ENCODE measurements at regions not wholly inside any gene's neighbourhood (a gene's known extent, or its start where the extent isn't known, plus 50 kb on each side); places are given as distances from the start of the nearest gene placed in this dataset.
"Not testable (repeated sequence)": the region's sequence is repeated elsewhere in the genome, so short reads cannot be mapped to it uniquely, and the experiment has no call there.

DNA sequence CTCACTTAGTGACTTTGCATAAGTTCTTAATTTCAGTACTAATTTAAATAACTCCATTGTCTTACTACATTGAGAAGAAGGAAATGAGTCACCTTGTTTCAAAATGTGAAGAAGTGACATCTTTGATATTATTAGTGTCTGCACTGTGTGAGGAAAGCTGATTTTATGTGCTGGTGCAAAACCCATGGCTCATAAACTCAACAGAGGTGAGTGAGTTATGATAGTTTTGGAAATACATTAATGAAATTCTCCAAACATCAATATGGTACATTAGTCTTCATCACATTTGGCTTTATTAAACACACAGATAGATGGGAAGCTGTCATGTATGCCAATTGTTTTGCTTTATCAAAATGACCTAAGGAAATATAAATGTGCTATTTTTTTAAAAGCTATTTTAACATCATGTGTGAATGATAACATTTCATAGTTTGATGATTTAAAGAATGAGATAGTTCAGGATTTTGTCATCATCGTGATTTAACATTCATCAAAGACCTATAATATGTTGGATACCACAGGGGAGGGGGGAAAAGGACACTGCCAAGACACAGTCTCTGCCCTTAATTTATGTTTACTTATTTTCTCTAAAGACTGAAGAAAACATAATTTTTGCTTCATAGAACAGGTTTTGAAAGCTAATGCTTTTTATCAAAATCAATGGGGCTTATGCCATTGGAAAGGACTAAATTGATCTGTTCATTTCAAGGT, 902.3 kb upstream of the SLITRK1 start:
- no peak overlapping the region for H3K4me3 ChIP-seq (ENCODE audit: low read depth, low read length, poor library complexity, severe bottlenecking)
- H3K9me3 ChIP-seq (ENCODE audit: low read length) = no peaks in the 10 kb centered on the region
- TF ChIP-seq EZH2 (IDR thresholded peaks at IDR 0.05; ENCODE audit: borderline replicate concordance, low read length) = no peak
- TF ChIP-seq, protein P1, sequence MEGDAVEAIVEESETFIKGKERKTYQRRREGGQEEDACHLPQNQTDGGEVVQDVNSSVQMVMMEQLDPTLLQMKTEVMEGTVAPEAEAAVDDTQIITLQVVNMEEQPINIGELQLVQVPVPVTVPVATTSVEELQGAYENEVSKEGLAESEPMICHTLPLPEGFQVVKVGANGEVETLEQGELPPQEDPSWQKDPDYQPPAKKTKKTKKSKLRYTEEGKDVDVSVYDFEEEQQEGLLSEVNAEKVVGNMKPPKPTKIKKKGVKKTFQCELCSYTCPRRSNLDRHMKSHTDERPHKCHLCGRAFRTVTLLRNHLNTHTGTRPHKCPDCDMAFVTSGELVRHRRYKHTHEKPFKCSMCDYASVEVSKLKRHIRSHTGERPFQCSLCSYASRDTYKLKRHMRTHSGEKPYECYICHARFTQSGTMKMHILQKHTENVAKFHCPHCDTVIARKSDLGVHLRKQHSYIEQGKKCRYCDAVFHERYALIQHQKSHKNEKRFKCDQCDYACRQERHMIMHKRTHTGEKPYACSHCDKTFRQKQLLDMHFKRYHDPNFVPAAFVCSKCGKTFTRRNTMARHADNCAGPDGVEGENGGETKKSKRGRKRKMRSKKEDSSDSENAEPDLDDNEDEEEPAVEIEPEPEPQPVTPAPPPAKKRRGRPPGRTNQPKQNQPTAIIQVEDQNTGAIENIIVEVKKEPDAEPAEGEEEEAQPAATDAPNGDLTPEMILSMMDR (IDR thresholded peaks at IDR 0.05; ENCODE audit: low read length) = no peak
- no peaks in the 10 kb centered on the region for H3K79me2 ChIP-seq (ENCODE audit: insufficient read depth, low read length)
- no peak overlapping the region for H3K27ac ChIP-seq (ENCODE audit: low read depth, low read length, poor library complexity, severe bottlenecking)
- H3K9me2 ChIP-seq (ENCODE audit: low read depth, low read length) = no peaks in the 10 kb centered on the region
- no peak overlapping the region for H2AFZ ChIP-seq (ENCODE audit: low read length)
- H3K36me3 ChIP-seq (ENCODE audit: insufficient read depth, low read length) = no peaks in the 10 kb centered on the region
- no peak overlapping the region for H3K9ac ChIP-seq (ENCODE audit: low read length)
- H3F3A ChIP-seq (ENCODE audit: insufficient read depth, low read length) = no peaks in the 10 kb centered on the region
- H3K4me1 ChIP-seq (ENCODE audit: insufficient read depth, low read length, severe bottlenecking) = no peaks in the 10 kb centered on the region
- no peak overlapping the region for H3K4me2 ChIP-seq (ENCODE audit: low read length)
- H3K27me3 ChIP-seq (ENCODE audit: insufficient read depth, low read length) = no peaks in the 10 kb centered on the region
- H4K20me1 ChIP-seq (ENCODE audit: insufficient read depth, low read length) = no peaks in the 10 kb centered on the region

DNA sequence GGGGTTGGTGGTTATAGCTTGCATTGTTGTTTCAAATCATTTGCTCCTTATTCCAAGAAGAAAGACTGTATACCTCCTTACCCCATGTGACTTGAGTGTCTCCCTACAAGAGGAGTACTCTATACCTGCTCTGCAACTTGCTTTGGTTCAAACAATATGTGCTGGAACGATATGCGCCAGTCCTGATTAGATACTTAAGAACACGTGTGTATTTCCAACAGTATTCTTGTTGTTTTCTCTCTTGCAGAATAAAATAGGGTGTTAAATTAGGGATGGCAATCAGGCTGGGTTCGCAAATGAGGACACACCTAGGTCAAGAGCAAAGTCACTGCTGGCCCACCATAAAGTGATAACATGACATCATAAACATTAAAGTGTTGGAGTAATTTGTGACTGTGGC, 895.0 kb upstream of the SLITRK1 start:
- no peaks in the 10 kb centered on the region for H3K9me2 ChIP-seq (ENCODE audit: low read depth, low read length)
- H3K36me3 ChIP-seq (ENCODE audit: insufficient read depth, low read length) = no peaks in the 10 kb centered on the region
- no peak overlapping the region for H3K9ac ChIP-seq (ENCODE audit: low read length)
- H3K4me2 ChIP-seq (ENCODE audit: low read length) = no peak overlapping the region
- no peaks in the 10 kb centered on the region for H3K79me2 ChIP-seq (ENCODE audit: insufficient read depth, low read length)
- no peak for TF ChIP-seq EZH2 (IDR thresholded peaks at IDR 0.05; ENCODE audit: borderline replicate concordance, low read length)
- TF ChIP-seq, protein P1 (IDR thresholded peaks at IDR 0.05; ENCODE audit: low read length) = no peak
- no peaks in the 10 kb centered on the region for H3K9me3 ChIP-seq (ENCODE audit: low read length)
- no peak overlapping the region for H3K4me3 ChIP-seq (ENCODE audit: low read depth, low read length, poor library complexity, severe bottlenecking)
- no peak overlapping the region for H3K27ac ChIP-seq (ENCODE audit: low read depth, low read length, poor library complexity, severe bottlenecking)
- H4K20me1 ChIP-seq (ENCODE audit: insufficient read depth, low read length) = no peaks in the 10 kb centered on the region
- no peaks in the 10 kb centered on the region for H3K27me3 ChIP-seq (ENCODE audit: insufficient read depth, low read length)
- H3F3A ChIP-seq (ENCODE audit: insufficient read depth, low read length) = no peaks in the 10 kb centered on the region
- no peaks in the 10 kb centered on the region for H3K4me1 ChIP-seq (ENCODE audit: insufficient read depth, low read length, severe bottlenecking)
- no peak overlapping the region for H2AFZ ChIP-seq (ENCODE audit: low read length)

DNA sequence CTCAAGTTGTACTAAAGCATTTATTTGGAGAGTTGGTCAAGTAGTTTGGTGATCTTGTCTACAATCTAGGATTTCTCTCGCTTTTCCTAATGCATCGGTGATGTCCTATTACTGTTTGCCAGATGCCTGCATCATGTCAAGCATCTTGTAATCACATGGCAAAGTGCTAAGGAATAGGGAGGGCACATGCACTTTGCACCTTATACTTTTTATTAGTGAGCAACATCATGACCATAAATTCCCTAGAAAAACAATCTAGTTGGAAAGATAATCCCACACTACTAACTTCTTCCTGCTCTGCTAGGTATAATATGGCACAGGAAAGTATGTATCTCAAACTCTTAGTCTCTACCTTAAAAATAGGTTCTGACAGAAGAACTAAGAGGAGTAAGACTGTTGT, 894.3 kb upstream of the SLITRK1 start:
- H3K36me3 ChIP-seq (ENCODE audit: insufficient read depth, low read length) = no peaks in the 10 kb centered on the region
- no peaks in the 10 kb centered on the region for H3K9me3 ChIP-seq (ENCODE audit: low read length)
- H3K27ac ChIP-seq (ENCODE audit: low read depth, low read length, poor library complexity, severe bottlenecking) = no peak overlapping the region
- H3K27me3 ChIP-seq (ENCODE audit: insufficient read depth, low read length) = no peaks in the 10 kb centered on the region
- H3K79me2 ChIP-seq (ENCODE audit: insufficient read depth, low read length) = no peaks in the 10 kb centered on the region
- no peak overlapping the region for H3K4me3 ChIP-seq (ENCODE audit: low read depth, low read length, poor library complexity, severe bottlenecking)
- no peak overlapping the region for H2AFZ ChIP-seq (ENCODE audit: low read length)
- H3K9ac ChIP-seq (ENCODE audit: low read length) = no peak overlapping the region
- no peak for TF ChIP-seq EZH2 (IDR thresholded peaks at IDR 0.05; ENCODE audit: borderline replicate concordance, low read length)
- TF ChIP-seq, protein P1 (IDR thresholded peaks at IDR 0.05; ENCODE audit: low read length) = no peak
- H3F3A ChIP-seq (ENCODE audit: insufficient read depth, low read length) = no peaks in the 10 kb centered on the region
- H3K9me2 ChIP-seq (ENCODE audit: low read depth, low read length) = no peaks in the 10 kb centered on the region
- no peaks in the 10 kb centered on the region for H3K4me1 ChIP-seq (ENCODE audit: insufficient read depth, low read length, severe bottlenecking)
- H3K4me2 ChIP-seq (ENCODE audit: low read length) = no peak overlapping the region
- no peaks in the 10 kb centered on the region for H4K20me1 ChIP-seq (ENCODE audit: insufficient read depth, low read length)

DNA sequence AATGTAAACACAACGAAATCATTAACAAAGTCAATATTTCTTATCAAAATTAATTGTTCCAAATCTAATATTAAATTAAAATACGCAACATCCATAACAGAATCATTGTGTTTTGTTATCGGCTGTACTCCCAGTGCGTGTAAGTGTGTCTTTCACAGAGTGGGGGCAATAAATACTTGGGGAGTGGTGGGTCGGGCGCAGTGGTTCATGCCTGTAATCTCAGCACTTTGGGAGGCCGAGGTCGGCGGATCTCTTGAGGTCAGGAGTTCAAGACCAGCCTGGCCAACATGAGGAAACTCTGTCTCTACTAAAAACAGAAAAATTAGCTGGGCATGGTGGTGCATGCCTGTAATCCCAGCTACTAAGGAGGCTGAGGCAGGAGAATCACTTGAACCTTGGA, 893.6 kb upstream of the SLITRK1 start:
- H4K20me1 ChIP-seq (ENCODE audit: insufficient read depth, low read length); H3K4me1 ChIP-seq (ENCODE audit: insufficient read depth, low read length, severe bottlenecking); H3K27ac ChIP-seq (ENCODE audit: low read depth, low read length, poor library complexity, severe bottlenecking); H3K4me3 ChIP-seq (ENCODE audit: low read depth, low read length, poor library complexity, severe bottlenecking); H3F3A ChIP-seq (ENCODE audit: insufficient read depth, low read length); H3K36me3 ChIP-seq (ENCODE audit: insufficient read depth, low read length); H3K27me3 ChIP-seq (ENCODE audit: insufficient read depth, low read length); H3K9me2 ChIP-seq (ENCODE audit: low read depth, low read length); H2AFZ ChIP-seq (ENCODE audit: low read length); H3K9ac ChIP-seq (ENCODE audit: low read length); H3K9me3 ChIP-seq (ENCODE audit: low read length); H3K79me2 ChIP-seq (ENCODE audit: insufficient read depth, low read length); H3K4me2 ChIP-seq (ENCODE audit: low read length): not testable (repeated sequence)
